ENCODE measurements at regions not wholly inside any gene's neighbourhood (a gene's known extent, or its start where the extent isn't known, plus 50 kb on each side); places are given as distances from the start of the nearest gene placed in this dataset.

GRCh38 chr14:34040766-34041165, 89.9 kb upstream of the EGLN3 start:
- Mint-ChIP-seq H3K36me3 (no peaks in the 10 kb centered on the region), H3K4me3 (no peak overlapping the region), H3K4me1 (peaks cover 22% of the 10 kb centered on the region), H3K9me3 (peaks cover 7% of the 10 kb centered on the region), H3K27me3 (peaks cover 3% of the 10 kb centered on the region), H3K27ac (no peak overlapping the region)
- DNase-seq: no peak

GRCh38 chr14:34039428-34040047, 88.7 kb upstream of the EGLN3 start:
- no peak for DNase-seq
- Mint-ChIP-seq H3K27me3 (peaks cover 3% of the 10 kb centered on the region), H3K4me3 (no peak overlapping the region), H3K36me3 (no peaks in the 10 kb centered on the region), H3K27ac (no peak overlapping the region), H3K4me1 (peaks cover 14% of the 10 kb centered on the region), H3K9me3 (peaks cover 6% of the 10 kb centered on the region)

- H3K27ac Mint-ChIP-seq: no peak overlapping the region
- no peak overlapping the region for H3K4me3 Mint-ChIP-seq
- DNase-seq: no peak
- H3K9me3 Mint-ChIP-seq: no peaks in the 10 kb centered on the region
- H3K4me1 Mint-ChIP-seq: peaks cover 4% of the 10 kb centered on the region
- H3K27me3 Mint-ChIP-seq: peaks cover 3% of the 10 kb centered on the region
- no peaks in the 10 kb centered on the region for H3K36me3 Mint-ChIP-seq
These were observed 87.6 kb upstream of the EGLN3 start for GRCh38 chr14:34038358-34039057.

GRCh38 chr14:34036319-34036766, 85.5 kb upstream of the EGLN3 start:
- no peaks in the 10 kb centered on the region for H3K36me3 Mint-ChIP-seq
- no peaks in the 10 kb centered on the region for H3K4me1 Mint-ChIP-seq
- no peak overlapping the region for H3K27ac Mint-ChIP-seq
- no peak for DNase-seq
- no peak overlapping the region for H3K4me3 Mint-ChIP-seq
- H3K27me3 Mint-ChIP-seq: peaks cover 3% of the 10 kb centered on the region
- H3K9me3 Mint-ChIP-seq: no peaks in the 10 kb centered on the region

- no peaks in the 10 kb centered on the region for H3K36me3 Mint-ChIP-seq
- H3K4me3 Mint-ChIP-seq: no peak overlapping the region
- H3K27me3 Mint-ChIP-seq: peaks cover 3% of the 10 kb centered on the region
- no peaks in the 10 kb centered on the region for H3K4me1 Mint-ChIP-seq
- H3K9me3 Mint-ChIP-seq: no peaks in the 10 kb centered on the region
- no peak overlapping the region for H3K27ac Mint-ChIP-seq
- no peak for DNase-seq
These were observed 85.0 kb upstream of the EGLN3 start for GRCh38 chr14:34035934-34036250.

GRCh38 chr14:34035177-34035933, 84.5 kb upstream of the EGLN3 start:
- H3K4me3 Mint-ChIP-seq: no peak overlapping the region
- DNase-seq: no peak
- no peaks in the 10 kb centered on the region for H3K36me3 Mint-ChIP-seq
- no peaks in the 10 kb centered on the region for H3K4me1 Mint-ChIP-seq
- H3K27ac Mint-ChIP-seq: no peak overlapping the region
- H3K9me3 Mint-ChIP-seq: no peaks in the 10 kb centered on the region
- H3K27me3 Mint-ChIP-seq: peaks cover under 1% of the 10 kb centered on the region

- DNase-seq: no peak
- Mint-ChIP-seq H3K27ac (no peak overlapping the region), H3K36me3 (no peaks in the 10 kb centered on the region), H3K27me3 (no peaks in the 10 kb centered on the region), H3K4me1 (no peaks in the 10 kb centered on the region), H3K4me3 (no peak overlapping the region), H3K9me3 (no peaks in the 10 kb centered on the region)
These were observed 83.7 kb upstream of the EGLN3 start for GRCh38 chr14:34034447-34035176.

- no peaks in the 10 kb centered on the region for H3K4me1 Mint-ChIP-seq
- no peaks in the 10 kb centered on the region for H3K9me3 Mint-ChIP-seq
- no peak for DNase-seq
- H3K27me3 Mint-ChIP-seq: no peaks in the 10 kb centered on the region
- no peak overlapping the region for H3K27ac Mint-ChIP-seq
- H3K4me3 Mint-ChIP-seq: no peak overlapping the region
- H3K36me3 Mint-ChIP-seq: no peaks in the 10 kb centered on the region
These were observed 81.8 kb upstream of the EGLN3 start for GRCh38 chr14:34032720-34033119.

- H3K36me3 Mint-ChIP-seq: no peaks in the 10 kb centered on the region
- no peaks in the 10 kb centered on the region for H3K4me1 Mint-ChIP-seq
- DNase-seq: no peak
- no peaks in the 10 kb centered on the region for H3K27me3 Mint-ChIP-seq
- H3K9me3 Mint-ChIP-seq: no peaks in the 10 kb centered on the region
- no peak overlapping the region for H3K4me3 Mint-ChIP-seq
- H3K27ac Mint-ChIP-seq: no peak overlapping the region
These were observed 80.0 kb upstream of the EGLN3 start for GRCh38 chr14:34030864-34031263.

- Mint-ChIP-seq H3K27ac (no peak overlapping the region), H3K4me1 (no peaks in the 10 kb centered on the region), H3K36me3 (no peaks in the 10 kb centered on the region), H3K9me3 (no peaks in the 10 kb centered on the region), H3K27me3 (no peaks in the 10 kb centered on the region), H3K4me3 (no peak overlapping the region)
- DNase-seq: no peak
These were observed 79.1 kb upstream of the EGLN3 start for GRCh38 chr14:34029921-34030334.

GRCh38 chr14:34027990-34028495, 77.2 kb upstream of the EGLN3 start:
- Mint-ChIP-seq H3K27me3 (no peaks in the 10 kb centered on the region), H3K4me1 (no peaks in the 10 kb centered on the region), H3K27ac (no peak overlapping the region), H3K4me3 (no peak overlapping the region), H3K9me3 (no peaks in the 10 kb centered on the region), H3K36me3 (no peaks in the 10 kb centered on the region)
- DNase-seq: no peak

- no peaks in the 10 kb centered on the region for H3K36me3 Mint-ChIP-seq
- no peaks in the 10 kb centered on the region for H3K4me1 Mint-ChIP-seq
- H3K4me3 Mint-ChIP-seq: no peak overlapping the region
- H3K27me3 Mint-ChIP-seq: no peaks in the 10 kb centered on the region
- no peak for DNase-seq
- H3K9me3 Mint-ChIP-seq: no peaks in the 10 kb centered on the region
- no peak overlapping the region for H3K27ac Mint-ChIP-seq
These were observed 76.5 kb upstream of the EGLN3 start for GRCh38 chr14:34027130-34027989.

- no peaks in the 10 kb centered on the region for H3K4me1 Mint-ChIP-seq
- no peak overlapping the region for H3K27ac Mint-ChIP-seq
- DNase-seq: no peak
- H3K4me3 Mint-ChIP-seq: no peak overlapping the region
- no peaks in the 10 kb centered on the region for H3K36me3 Mint-ChIP-seq
- H3K9me3 Mint-ChIP-seq: no peaks in the 10 kb centered on the region
- H3K27me3 Mint-ChIP-seq: no peaks in the 10 kb centered on the region
These were observed 74.6 kb upstream of the EGLN3 start for GRCh38 chr14:34025325-34026017.

GRCh38 chr14:34024768-34025144, 73.9 kb upstream of the EGLN3 start:
- Mint-ChIP-seq H3K9me3 (no peaks in the 10 kb centered on the region), H3K4me3 (no peak overlapping the region), H3K4me1 (no peaks in the 10 kb centered on the region), H3K27me3 (no peaks in the 10 kb centered on the region), H3K36me3 (no peaks in the 10 kb centered on the region), H3K27ac (no peak overlapping the region)
- no peak for DNase-seq

Measured in activated naive CD8-positive, alpha-beta T cell treated with anti-CD3 and anti-CD28 coated beads for 36 hours (primary cell).